ENCODE measurements at regions not wholly inside any gene's neighbourhood (a gene's known extent, or its start where the extent isn't known, plus 50 kb on each side); places are given as distances from the start of the nearest gene placed in this dataset.

DNA sequence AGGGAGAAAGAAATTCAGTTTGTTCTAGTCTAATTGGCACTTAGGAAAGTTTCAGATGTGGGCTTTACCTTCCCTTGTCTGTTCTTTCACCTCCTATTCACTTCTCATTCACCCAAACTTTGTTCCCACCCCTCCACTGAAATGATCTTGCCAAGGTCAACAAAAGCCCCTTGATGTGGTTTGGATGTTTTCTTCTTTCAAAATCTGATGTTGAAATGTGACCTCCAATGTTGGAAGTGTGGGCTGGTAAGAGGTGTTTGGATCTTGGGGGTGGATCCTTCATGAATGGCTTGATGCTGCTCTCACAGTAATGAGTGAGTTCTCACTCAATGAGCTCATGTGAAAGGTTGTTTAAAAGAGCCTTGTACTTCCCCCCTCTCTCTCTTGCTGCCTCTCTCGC lies 379.3 kb downstream of the HHIPL2 start:
- no peaks in the 10 kb centered on the region for H3K9me2 ChIP-seq (ENCODE audit: insufficient read depth, low read length)
- no peak overlapping the region for H3K9ac ChIP-seq (ENCODE audit: low read length)
- no peaks in the 10 kb centered on the region for H3K9me3 ChIP-seq (ENCODE audit: low read length)
- H3K4me2 ChIP-seq (ENCODE audit: low read length), result no peak overlapping the region
- H3F3A ChIP-seq (ENCODE audit: insufficient read depth, low read length, poor library complexity, severe bottlenecking), result no peaks in the 10 kb centered on the region
- H3K4me3 ChIP-seq (ENCODE audit: low read length), result no peak overlapping the region
- no peak for TF ChIP-seq RAD21 (conservative IDR thresholded peaks at IDR 0.05)
- no peak for TF ChIP-seq MXI1 (conservative IDR thresholded peaks at IDR 0.05; ENCODE audit: poor library complexity, severe bottlenecking)
- TF ChIP-seq EP300 (conservative IDR thresholded peaks at IDR 0.05; ENCODE audit: poor library complexity, severe bottlenecking), result no peak
- TF ChIP-seq, protein P1, sequence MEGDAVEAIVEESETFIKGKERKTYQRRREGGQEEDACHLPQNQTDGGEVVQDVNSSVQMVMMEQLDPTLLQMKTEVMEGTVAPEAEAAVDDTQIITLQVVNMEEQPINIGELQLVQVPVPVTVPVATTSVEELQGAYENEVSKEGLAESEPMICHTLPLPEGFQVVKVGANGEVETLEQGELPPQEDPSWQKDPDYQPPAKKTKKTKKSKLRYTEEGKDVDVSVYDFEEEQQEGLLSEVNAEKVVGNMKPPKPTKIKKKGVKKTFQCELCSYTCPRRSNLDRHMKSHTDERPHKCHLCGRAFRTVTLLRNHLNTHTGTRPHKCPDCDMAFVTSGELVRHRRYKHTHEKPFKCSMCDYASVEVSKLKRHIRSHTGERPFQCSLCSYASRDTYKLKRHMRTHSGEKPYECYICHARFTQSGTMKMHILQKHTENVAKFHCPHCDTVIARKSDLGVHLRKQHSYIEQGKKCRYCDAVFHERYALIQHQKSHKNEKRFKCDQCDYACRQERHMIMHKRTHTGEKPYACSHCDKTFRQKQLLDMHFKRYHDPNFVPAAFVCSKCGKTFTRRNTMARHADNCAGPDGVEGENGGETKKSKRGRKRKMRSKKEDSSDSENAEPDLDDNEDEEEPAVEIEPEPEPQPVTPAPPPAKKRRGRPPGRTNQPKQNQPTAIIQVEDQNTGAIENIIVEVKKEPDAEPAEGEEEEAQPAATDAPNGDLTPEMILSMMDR (IDR thresholded peaks at IDR 0.05; ENCODE audit: poor library complexity, severe bottlenecking), result no peak
- TF ChIP-seq POLR2AphosphoS5 (IDR thresholded peaks at IDR 0.05), result no peak
- TF ChIP-seq EZH2 (IDR thresholded peaks at IDR 0.05; ENCODE audit: borderline replicate concordance, insufficient read depth, low read length, poor library complexity, severe bottlenecking), result no peak
- TF ChIP-seq TAF1 (IDR thresholded peaks at IDR 0.05; ENCODE audit: low read depth), result no peak
- TF ChIP-seq, protein P2, sequence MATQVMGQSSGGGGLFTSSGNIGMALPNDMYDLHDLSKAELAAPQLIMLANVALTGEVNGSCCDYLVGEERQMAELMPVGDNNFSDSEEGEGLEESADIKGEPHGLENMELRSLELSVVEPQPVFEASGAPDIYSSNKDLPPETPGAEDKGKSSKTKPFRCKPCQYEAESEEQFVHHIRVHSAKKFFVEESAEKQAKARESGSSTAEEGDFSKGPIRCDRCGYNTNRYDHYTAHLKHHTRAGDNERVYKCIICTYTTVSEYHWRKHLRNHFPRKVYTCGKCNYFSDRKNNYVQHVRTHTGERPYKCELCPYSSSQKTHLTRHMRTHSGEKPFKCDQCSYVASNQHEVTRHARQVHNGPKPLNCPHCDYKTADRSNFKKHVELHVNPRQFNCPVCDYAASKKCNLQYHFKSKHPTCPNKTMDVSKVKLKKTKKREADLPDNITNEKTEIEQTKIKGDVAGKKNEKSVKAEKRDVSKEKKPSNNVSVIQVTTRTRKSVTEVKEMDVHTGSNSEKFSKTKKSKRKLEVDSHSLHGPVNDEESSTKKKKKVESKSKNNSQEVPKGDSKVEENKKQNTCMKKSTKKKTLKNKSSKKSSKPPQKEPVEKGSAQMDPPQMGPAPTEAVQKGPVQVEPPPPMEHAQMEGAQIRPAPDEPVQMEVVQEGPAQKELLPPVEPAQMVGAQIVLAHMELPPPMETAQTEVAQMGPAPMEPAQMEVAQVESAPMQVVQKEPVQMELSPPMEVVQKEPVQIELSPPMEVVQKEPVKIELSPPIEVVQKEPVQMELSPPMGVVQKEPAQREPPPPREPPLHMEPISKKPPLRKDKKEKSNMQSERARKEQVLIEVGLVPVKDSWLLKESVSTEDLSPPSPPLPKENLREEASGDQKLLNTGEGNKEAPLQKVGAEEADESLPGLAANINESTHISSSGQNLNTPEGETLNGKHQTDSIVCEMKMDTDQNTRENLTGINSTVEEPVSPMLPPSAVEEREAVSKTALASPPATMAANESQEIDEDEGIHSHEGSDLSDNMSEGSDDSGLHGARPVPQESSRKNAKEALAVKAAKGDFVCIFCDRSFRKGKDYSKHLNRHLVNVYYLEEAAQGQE (IDR thresholded peaks at IDR 0.05; ENCODE audit: borderline replicate concordance), result no peak
- TF ChIP-seq SMC3 (conservative IDR thresholded peaks at IDR 0.05; ENCODE audit: poor library complexity), result no peak
- H3K27ac ChIP-seq (ENCODE audit: low read length), result no peak overlapping the region
- H3K27me3 ChIP-seq (ENCODE audit: insufficient read depth, low read depth, low read length), result no peaks in the 10 kb centered on the region
- no peak overlapping the region for H2AFZ ChIP-seq (ENCODE audit: low read depth, low read length)
- H4K20me1 ChIP-seq (ENCODE audit: insufficient read depth), result no peaks in the 10 kb centered on the region
- no peaks in the 10 kb centered on the region for H3K36me3 ChIP-seq (ENCODE audit: insufficient read depth, low read length)
- H3K79me2 ChIP-seq (replicated peaks; ENCODE audit: insufficient read depth, low read length), result no peaks in the 10 kb centered on the region

DNA sequence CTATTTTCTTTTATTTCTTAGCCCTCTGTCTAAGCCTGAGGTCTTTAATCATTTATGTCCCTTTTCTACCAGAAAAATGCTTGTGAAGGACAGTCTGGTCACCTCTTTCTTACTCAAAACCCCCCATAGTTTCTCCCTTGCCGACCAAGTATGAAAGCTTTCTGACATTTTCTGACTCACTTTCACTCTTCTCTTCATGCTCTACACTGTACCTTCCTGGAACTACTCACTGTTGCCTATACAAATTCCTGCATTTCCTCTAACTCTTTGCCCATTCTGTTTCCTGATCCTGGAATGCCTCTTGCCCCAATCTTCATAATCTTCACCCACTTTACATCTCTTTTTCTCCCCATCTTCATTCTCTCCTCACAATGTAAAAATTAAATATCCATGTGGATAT lies 380.0 kb downstream of the HHIPL2 start:
- no peak overlapping the region for H3K9ac ChIP-seq (ENCODE audit: low read length)
- no peaks in the 10 kb centered on the region for H3K27me3 ChIP-seq (ENCODE audit: insufficient read depth, low read depth, low read length)
- H3K4me2 ChIP-seq (ENCODE audit: low read length), result no peak overlapping the region
- no peaks in the 10 kb centered on the region for H3F3A ChIP-seq (ENCODE audit: insufficient read depth, low read length, poor library complexity, severe bottlenecking)
- no peak for TF ChIP-seq EZH2 (IDR thresholded peaks at IDR 0.05; ENCODE audit: borderline replicate concordance, insufficient read depth, low read length, poor library complexity, severe bottlenecking)
- no peak for TF ChIP-seq RAD21 (conservative IDR thresholded peaks at IDR 0.05)
- TF ChIP-seq, protein P2 (IDR thresholded peaks at IDR 0.05; ENCODE audit: borderline replicate concordance), result no peak
- TF ChIP-seq, protein P1 (IDR thresholded peaks at IDR 0.05; ENCODE audit: poor library complexity, severe bottlenecking), result no peak
- TF ChIP-seq SMC3 (conservative IDR thresholded peaks at IDR 0.05; ENCODE audit: poor library complexity), result no peak
- TF ChIP-seq POLR2AphosphoS5 (IDR thresholded peaks at IDR 0.05), result no peak
- TF ChIP-seq EP300 (conservative IDR thresholded peaks at IDR 0.05; ENCODE audit: poor library complexity, severe bottlenecking), result no peak
- TF ChIP-seq TAF1 (IDR thresholded peaks at IDR 0.05; ENCODE audit: low read depth), result no peak
- no peak for TF ChIP-seq MXI1 (conservative IDR thresholded peaks at IDR 0.05; ENCODE audit: poor library complexity, severe bottlenecking)
- H3K36me3 ChIP-seq (ENCODE audit: insufficient read depth, low read length), result no peaks in the 10 kb centered on the region
- H3K4me3 ChIP-seq (ENCODE audit: low read length), result no peak overlapping the region
- no peaks in the 10 kb centered on the region for H3K9me2 ChIP-seq (ENCODE audit: insufficient read depth, low read length)
- no peak overlapping the region for H3K27ac ChIP-seq (ENCODE audit: low read length)
- no peaks in the 10 kb centered on the region for H3K79me2 ChIP-seq (replicated peaks; ENCODE audit: insufficient read depth, low read length)
- no peak overlapping the region for H2AFZ ChIP-seq (ENCODE audit: low read depth, low read length)
- no peaks in the 10 kb centered on the region for H4K20me1 ChIP-seq (ENCODE audit: insufficient read depth)
- H3K9me3 ChIP-seq (ENCODE audit: low read length), result no peaks in the 10 kb centered on the region

Data from neural cell (in vitro differentiated cells).